ENCODE measurements at regions not wholly inside any gene's neighbourhood (a gene's known extent, or its start where the extent isn't known, plus 50 kb on each side); places are given as distances from the start of the nearest gene placed in this dataset.

DNA sequence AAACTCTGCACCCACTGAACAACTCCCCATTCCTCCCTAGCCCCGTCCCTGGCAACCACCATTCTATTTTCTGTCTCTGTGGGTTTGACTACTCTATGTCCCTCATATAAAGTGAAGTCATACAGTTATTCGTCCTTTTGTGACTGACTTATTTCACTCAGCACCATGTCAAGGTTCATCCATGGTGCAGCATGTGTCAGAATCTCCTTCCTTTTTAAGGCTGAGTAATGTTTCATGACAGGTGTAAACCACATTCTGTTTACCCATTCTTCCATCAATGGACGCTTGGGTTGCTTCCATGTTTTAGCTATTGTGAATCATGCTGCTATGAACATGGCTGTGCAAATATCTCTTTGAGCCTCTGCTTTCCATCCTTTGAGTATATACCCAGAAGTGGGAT is 192.3 kb upstream of the NSMCE3 start:
- no peak for DNase-seq (ENCODE audit: low read depth in 4 of 4, low spot score in 3 of 4)

DNA sequence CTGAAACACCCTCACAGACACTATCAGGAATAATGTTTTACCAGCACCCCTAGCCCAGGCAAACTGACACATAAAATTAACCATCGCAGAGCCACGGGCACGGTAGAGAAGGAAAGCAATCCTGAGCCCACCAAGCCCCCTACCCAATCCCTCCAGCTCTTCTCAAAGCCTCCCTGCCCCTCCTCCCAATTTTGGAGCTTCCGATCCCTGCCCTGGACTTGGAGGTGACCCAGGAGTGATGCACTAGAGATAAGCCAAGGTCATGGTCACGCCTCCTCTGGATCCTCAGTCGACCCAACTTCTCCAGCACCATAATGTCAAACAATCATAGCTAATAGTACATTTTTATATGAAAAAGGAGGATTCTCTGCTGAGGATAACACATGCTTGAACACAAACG is 188.7 kb upstream of the NSMCE3 start:
- DNase-seq (ENCODE audit: low read depth in 4 of 4, low spot score in 3 of 4), result no peak

- no peak for DNase-seq (ENCODE audit: low read depth in 4 of 4, low spot score in 3 of 4)
These were observed 188.1 kb upstream of the NSMCE3 start for GRCh38 chr15:29457729-29458128.

DNA sequence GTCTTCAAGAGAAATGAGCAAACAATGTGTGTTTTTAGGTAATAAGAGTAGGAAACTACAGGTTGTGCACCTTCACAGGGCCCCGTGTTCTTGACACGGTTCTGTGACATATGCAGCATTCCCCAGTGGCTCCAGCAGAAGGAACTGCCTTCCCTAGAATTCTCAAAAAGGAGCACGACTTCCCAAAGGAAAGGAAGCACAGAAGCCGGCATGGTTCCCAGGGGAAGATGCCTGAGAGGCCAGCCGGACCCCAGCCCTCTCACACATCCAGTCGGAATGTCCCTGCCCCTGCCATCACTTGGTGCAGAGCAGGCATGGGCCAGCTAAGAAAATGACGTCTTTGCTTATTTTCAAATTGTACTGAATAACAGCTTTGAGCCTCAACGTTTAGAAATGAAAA is 187.3 kb upstream of the NSMCE3 start:
- DNase-seq (ENCODE audit: low read depth in 4 of 4, low spot score in 3 of 4), result no peak

DNA sequence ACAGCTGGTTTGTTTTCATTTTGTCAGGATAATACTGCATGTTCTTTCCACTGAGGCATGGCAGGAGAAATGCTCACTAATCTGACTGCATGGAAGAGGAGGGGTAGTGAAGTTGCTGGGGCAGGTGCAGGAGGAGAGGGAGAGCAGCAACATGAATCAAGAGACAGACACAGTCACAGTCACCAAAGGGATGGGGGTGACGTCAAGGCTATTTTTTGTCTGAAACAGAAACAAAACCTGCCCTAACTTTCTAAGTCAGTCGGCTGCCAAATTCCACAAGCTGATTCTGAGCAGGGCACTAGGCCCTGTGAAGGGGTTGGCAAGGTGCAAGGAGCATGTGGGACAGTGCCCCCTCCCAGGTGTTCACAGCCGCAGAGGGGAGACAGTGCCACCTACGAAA is 186.6 kb upstream of the NSMCE3 start:
- no peak for DNase-seq (ENCODE audit: low read depth in 4 of 4, low spot score in 3 of 4)

GRCh38 chr15:29455530-29455929 is 185.9 kb upstream of the NSMCE3 start:
- DNase-seq (ENCODE audit: low read depth in 4 of 4, low spot score in 3 of 4), result no peak

DNA sequence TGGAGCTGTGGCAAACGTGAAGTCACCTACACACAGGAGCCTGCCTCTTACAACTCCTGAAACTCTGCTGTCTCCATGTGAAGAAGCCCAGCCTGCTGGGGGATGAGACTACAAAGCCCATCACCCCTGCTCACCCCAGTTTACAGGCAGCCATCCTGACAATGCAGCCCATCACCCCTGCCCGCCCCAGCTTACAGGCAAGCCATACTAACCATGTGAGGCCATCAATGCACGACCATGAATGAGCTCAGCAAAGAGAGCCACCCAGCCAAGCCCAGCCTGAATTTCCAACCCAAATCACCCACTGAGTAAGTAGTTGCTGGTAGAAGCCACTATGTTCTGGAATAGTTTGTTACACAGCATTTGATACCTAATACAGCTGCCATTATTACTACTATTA is 185.4 kb upstream of the NSMCE3 start:
- no peak for DNase-seq (ENCODE audit: low read depth in 4 of 4, low spot score in 3 of 4)

DNA sequence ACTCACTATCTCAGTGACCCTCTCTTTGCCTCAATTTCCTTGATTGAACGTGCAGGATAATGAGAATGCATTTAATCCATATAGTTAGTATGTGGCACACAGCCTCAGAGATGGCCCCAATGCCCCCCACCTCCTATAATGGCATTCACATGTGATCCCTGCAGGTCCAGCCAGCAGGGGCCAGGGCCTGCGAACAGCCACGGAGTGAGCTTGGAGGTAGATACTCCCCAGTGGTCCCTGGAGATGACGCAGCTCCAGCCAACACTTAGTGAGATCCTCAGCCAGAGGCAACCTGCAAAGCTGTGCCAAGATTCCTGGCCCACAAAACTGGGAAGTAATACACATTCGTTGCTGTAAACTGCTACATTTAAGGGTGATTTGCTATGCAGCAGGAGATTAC is 184.9 kb upstream of the NSMCE3 start:
- no peak for DNase-seq (ENCODE audit: low read depth in 4 of 4, low spot score in 3 of 4)

GRCh38 chr15:29452881-29453731 is 183.5 kb upstream of the NSMCE3 start:
- no peak for DNase-seq (ENCODE audit: low read depth in 4 of 4, low spot score in 3 of 4)

GRCh38 chr15:29451201-29451781 is 181.7 kb upstream of the NSMCE3 start:
- DNase-seq (ENCODE audit: low read depth in 4 of 4, low spot score in 3 of 4), result no peak

GRCh38 chr15:29449136-29449535 is 179.5 kb upstream of the NSMCE3 start:
- DNase-seq (ENCODE audit: low read depth in 4 of 4, low spot score in 3 of 4), result peak in 1 of 4 donors; percentile 17

GRCh38 chr15:29448320-29448719 is 178.7 kb upstream of the NSMCE3 start:
- DNase-seq (ENCODE audit: low read depth in 4 of 4, low spot score in 3 of 4), result no peak

DNA sequence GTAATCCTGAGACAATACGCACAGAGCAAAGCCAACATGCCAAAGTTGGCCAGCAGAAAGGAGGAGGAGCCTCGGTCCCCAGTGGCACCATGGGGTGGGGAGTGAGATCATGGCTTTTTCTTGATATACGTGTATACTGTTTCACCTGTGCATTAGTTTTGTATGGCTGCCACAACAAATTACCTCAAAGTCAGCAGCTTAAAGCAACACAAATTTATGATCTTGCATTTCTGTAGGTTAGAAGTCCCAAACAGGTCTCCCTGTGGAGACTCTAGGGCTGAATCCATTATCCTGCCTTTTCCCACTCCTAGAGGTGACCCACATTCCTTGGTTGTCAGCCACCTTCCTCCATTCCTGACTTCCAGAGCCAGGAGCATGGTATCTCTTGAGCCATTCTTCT is 176.9 kb upstream of the NSMCE3 start:
- no peak for DNase-seq (ENCODE audit: low read depth in 4 of 4, low spot score in 3 of 4)

DNA sequence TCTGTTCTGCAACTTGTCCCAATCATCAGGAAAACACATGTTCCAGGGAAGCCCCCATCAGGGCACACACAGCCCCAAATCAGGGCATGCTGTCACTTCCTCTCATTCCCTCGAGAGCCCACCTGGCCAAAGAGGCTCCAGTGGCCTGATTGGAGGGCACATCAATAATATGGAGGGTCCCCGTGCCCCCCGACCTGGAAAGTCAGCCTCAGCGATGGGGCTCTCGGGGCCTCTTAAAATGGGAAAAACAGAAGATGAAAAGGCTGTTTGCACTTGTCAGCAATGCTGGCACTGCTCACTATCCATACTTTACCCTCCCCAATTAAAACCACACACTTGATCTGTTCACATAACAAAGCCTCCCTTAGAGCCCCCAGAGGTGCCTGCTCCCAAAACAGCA is 172.9 kb upstream of the NSMCE3 start:
- DNase-seq (ENCODE audit: low read depth in 4 of 4, low spot score in 3 of 4), result no peak

DNA sequence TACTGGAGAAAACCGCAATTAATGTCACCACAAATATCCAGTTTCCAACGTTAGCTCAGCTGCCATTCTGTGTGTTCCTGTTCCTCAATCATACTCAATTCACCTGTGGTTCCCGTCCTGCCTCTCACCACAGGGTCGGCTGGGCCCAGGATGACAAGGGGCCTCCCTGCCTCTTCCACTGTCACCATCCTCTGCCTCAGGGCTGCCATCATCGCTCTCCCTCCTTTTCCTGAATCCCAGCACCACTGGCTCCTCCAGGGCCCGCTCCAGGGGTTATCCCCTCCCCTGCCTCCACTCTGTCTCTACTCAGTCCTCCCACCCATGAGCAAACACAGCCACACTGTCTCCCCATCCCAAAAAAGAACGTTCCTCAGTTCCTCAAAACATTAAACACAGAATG is 170.9 kb upstream of the NSMCE3 start:
- no peak for DNase-seq (ENCODE audit: low read depth in 4 of 4, low spot score in 3 of 4)

GRCh38 chr15:29438703-29439055 is 169.1 kb upstream of the NSMCE3 start:
- DNase-seq (ENCODE audit: low read depth in 4 of 4, low spot score in 3 of 4), result no peak

- DNase-seq (ENCODE audit: low read depth in 4 of 4, low spot score in 3 of 4), result no peak
These were observed 168.5 kb upstream of the NSMCE3 start for GRCh38 chr15:29437888-29438702.

DNA sequence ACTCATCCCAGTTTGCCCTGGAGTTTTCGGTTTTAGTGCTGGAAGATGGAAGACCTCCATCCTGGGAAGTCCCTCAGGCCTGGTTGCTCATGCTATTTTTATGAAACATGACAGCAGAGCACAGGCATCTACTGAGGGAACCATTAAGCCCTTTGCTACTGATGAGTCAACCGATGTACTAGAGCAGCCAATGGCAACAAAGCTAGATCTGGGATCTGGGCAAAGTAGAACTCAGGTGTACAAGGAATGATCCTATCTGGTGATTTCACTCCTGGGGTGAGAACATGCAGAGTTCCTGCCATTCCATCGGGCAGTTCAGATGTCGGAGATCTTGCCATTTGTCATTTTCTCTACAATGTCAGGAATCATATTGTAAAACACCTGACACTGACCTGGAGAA is 166.2 kb upstream of the NSMCE3 start:
- no peak for DNase-seq (ENCODE audit: low read depth in 4 of 4, low spot score in 3 of 4)

- DNase-seq (ENCODE audit: low read depth in 4 of 4, low spot score in 3 of 4), result no peak
These were observed 164.7 kb upstream of the NSMCE3 start for GRCh38 chr15:29434280-29434679.

- no peak for DNase-seq (ENCODE audit: low read depth in 4 of 4, low spot score in 3 of 4)
These were observed 164.1 kb upstream of the NSMCE3 start for GRCh38 chr15:29433507-29434248.

GRCh38 chr15:29433050-29433318 is 163.4 kb upstream of the NSMCE3 start:
- no peak for DNase-seq (ENCODE audit: low read depth in 4 of 4, low spot score in 3 of 4)
